Fibroblast of upper back skin (primary cell): ENCODE measurements at regions not wholly inside any gene's neighbourhood (a gene's known extent, or its start where the extent isn't known, plus 50 kb on each side); places are given as distances from the start of the nearest gene placed in this dataset.
"Not testable (repeated sequence)": the region's sequence is repeated elsewhere in the genome, so short reads cannot be mapped to it uniquely, and the experiment has no call there.

Source experiments
- DNase-seq: peaks from one replicate; pipeline ENCODE4 v3.0.0-alpha.2; 2013

DNA sequence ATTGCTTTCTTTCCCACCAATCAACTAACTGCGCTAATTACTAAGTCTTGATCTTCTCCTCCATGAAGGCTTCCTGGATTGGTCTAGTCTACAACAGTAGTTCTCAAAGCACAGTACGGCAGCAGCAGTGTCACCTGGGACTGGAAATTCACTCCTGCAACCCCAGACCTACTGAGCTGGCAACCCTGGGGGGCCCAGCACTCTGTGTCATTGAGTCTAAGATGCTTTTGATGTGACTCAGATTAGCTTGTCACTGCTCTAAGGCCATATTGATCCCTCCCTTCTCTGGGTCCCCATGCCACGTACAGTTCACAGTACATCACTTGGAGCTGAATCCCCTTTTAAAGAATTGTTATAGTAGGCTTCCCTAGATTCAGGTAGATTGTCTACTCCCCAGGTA lies 65.7 kb upstream of the KMT2C start:
- no peak for DNase-seq

DNA sequence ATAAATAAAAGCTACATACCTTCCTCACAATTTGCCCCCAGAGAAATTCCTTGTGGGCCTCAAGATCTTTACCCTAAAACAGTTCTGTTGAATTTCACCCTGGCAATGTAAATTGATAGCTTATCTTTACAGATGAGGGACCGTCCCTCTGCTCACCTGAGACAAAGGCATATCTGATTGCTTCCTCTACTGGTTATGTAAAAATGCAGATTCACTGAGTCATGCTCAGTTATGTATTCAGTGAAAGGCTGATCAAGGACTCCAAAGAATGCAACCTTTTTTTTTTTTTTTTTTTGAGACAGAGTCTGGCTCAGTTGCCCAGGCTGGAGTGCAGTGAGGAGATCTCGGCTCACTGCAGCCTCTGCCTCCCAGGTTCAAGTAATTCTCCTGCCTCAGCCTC lies 64.2 kb upstream of the KMT2C start:
- not testable (repeated sequence) for DNase-seq

DNA sequence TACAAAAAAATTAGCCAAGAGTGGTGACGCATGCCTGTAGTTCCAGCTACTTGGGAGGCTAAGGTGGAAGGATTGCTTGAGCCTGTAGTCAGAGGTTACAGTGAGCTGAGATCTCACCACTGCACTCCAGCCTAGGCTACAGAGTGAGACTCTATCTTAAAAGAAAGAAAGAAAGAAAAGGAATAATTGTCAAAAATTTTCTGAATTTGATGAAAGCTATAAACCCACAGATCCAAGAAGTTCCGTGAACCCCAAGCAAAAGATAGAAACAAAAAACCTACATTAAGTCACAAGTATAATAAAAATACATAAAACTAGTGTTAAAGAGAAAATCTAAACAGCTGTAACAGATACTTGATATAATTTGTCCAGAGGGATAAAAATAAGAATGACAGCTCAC lies 60.1 kb upstream of the KMT2C start:
- no peak for DNase-seq

DNA sequence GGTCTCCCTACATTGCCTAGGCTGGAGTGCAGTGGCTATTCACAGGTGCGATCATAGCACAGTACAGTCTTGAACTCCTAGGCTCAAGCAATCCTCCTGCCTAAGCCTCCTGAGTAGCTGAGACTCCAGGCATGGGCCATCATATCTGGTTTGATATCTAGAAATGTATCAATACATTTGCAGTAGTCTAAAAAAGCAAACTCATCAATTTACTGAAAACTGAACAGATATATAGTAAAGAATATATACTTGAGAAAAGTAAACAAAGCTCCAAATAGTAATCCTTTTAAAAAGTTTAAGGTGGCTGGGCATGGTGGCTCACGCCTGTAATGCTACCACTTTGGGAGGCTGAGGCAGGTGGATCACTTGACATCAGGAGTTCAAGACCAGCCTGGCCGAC lies 57.1 kb upstream of the KMT2C start:
- no peak for DNase-seq

DNA sequence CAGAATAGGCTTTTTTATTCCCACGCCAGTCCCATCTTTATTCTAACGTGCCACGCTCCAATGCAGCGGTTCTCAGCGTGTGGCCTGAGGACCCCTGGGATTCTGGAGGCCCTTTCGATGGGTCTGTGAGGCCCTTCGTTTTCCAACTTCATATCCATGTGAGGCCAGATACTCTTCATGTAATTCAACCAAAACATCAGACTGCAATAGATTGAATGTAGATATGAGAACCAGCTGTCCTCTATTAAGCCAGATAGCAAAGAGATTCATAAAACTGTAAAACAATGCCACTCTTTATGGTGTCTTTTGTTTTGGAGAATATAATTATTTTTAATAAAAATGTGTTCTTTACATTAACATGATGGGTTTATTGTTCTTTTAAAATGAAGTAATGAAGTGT lies 53.2 kb upstream of the KMT2C start:
- DNase-seq, result no peak

DNA sequence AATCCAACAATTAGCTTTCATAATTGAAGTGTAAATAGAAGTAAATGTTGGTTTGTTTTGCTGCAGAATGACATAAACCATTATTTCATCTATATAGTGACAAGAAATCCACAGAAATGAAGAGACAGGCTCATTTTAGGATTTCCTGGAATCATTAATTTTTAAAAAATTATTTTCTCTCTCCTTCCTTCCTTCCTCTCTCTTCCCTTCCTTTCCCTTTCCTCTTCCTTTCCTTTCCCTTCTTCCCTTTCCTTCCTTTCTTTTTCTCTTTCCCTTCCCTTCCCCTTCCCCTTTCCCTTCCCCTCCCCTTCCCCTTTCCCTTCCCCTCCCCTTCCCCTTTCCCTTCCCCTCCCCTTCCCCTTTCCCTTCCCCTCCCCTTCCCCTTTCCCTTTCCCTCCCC lies 51.2 kb upstream of the KMT2C start:
- no peak for DNase-seq

DNA sequence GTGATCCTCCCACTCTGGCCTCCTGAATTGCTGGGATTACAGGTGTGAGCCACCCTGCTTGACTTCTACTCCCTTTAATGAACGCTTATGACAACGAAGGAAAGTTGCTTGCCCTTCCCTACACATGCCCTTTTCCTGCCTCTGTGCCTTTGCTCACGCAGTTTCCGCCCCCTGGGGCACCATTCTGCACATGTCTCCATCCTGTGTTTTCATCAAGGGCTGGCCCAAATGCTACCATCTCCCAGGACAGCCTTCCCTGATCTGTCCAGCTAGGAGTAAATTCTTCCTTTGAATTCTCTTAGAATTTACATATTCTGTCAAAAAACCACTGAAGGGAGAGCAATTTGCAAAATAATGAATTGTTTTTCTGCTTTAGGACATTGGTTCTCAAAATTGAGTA lies 50.0 kb upstream of the KMT2C start:
- DNase-seq, result no peak
